ENCODE measurements at regions not wholly inside any gene's neighbourhood (a gene's known extent, or its start where the extent isn't known, plus 50 kb on each side); places are given as distances from the start of the nearest gene placed in this dataset.

DNA sequence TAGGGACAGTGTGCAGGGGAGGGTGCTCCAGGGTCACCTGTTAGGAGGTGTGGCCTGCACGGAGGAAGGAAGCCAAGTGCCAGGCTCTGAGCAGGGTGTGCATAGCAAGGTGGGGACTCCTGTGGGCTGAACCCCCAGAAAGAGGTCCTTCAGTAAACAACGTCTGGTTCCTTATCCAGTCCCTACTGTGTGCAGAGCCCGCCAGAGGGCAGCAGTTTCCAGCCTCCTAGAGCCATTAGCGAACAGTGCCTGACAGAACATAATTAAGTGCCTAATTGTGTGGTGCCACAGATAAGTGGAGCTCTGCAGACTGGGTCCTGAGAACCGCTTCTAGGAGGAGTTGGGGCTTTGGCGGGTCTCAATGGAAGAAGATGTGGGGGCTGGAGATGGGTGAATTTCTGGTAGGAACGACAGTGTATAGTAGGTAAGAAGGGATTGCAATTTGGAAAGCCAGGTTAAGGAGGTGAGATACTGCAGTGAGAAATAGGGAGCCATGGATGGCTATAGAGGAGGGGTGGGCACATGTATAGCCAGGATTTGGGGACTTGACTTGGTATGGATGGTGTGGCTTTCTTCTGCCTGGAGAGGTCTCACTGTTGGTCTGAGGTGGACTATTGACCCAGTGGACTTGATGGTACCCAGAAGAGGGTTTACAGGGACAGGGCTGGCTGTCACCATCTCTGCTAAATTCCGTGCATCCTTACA is 323.1 kb downstream of the ZNF536 start:
- peak; percentile 40 for DNase-seq
- peak overlapping the region; percentile 28 for H3K27ac Mint-ChIP-seq
- no peak overlapping the region for H3K4me3 Mint-ChIP-seq
- no peaks in the 10 kb centered on the region for H3K27me3 Mint-ChIP-seq (ENCODE audit: low read depth, poor library complexity)
- peaks cover 60% of the 10 kb centered on the region for H3K4me1 Mint-ChIP-seq
- TF ChIP-seq, protein P1, sequence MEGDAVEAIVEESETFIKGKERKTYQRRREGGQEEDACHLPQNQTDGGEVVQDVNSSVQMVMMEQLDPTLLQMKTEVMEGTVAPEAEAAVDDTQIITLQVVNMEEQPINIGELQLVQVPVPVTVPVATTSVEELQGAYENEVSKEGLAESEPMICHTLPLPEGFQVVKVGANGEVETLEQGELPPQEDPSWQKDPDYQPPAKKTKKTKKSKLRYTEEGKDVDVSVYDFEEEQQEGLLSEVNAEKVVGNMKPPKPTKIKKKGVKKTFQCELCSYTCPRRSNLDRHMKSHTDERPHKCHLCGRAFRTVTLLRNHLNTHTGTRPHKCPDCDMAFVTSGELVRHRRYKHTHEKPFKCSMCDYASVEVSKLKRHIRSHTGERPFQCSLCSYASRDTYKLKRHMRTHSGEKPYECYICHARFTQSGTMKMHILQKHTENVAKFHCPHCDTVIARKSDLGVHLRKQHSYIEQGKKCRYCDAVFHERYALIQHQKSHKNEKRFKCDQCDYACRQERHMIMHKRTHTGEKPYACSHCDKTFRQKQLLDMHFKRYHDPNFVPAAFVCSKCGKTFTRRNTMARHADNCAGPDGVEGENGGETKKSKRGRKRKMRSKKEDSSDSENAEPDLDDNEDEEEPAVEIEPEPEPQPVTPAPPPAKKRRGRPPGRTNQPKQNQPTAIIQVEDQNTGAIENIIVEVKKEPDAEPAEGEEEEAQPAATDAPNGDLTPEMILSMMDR (IDR thresholded peaks at IDR 0.05), result peak; percentile 29
- H3K36me3 Mint-ChIP-seq (ENCODE audit: low read depth), result no peaks in the 10 kb centered on the region
- H3K9me3 Mint-ChIP-seq, result no peaks in the 10 kb centered on the region

DNA sequence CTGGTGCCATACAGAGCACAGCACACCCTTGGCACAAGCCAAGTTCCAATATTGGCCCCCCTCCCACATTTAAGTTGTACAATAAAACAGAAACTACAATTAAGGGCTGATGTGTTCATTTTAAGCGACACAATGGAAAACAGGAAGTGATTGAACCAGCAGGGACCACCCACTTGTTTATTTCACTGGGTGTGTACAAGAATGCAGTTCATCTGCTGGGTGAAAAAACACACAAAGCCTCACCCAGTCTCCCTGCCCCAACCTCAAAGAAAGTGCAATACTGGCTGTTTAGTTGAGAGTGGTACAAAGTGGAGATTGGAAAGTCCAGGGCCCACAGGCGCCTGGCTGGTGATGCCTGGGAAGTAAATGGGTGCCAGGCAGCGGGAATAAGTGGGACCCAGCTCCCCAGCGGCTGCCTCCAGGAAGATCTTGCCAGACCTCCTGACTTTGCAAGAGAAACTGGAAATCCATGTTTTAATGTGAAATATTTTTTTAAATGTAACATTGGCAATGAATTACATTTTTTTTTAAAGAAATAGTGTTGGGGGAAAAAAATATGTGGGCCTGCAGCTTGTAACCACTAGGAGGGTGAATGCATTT is 322.1 kb downstream of the ZNF536 start:
- TF ChIP-seq, protein P1 (IDR thresholded peaks at IDR 0.05), result no peak
- H3K9me3 Mint-ChIP-seq, result no peaks in the 10 kb centered on the region
- no peaks in the 10 kb centered on the region for H3K27me3 Mint-ChIP-seq (ENCODE audit: low read depth, poor library complexity)
- H3K4me3 Mint-ChIP-seq, result no peak overlapping the region
- H3K4me1 Mint-ChIP-seq, result peaks cover 70% of the 10 kb centered on the region
- DNase-seq, result no peak
- no peaks in the 10 kb centered on the region for H3K36me3 Mint-ChIP-seq (ENCODE audit: low read depth)
- H3K27ac Mint-ChIP-seq, result no peak overlapping the region

DNA sequence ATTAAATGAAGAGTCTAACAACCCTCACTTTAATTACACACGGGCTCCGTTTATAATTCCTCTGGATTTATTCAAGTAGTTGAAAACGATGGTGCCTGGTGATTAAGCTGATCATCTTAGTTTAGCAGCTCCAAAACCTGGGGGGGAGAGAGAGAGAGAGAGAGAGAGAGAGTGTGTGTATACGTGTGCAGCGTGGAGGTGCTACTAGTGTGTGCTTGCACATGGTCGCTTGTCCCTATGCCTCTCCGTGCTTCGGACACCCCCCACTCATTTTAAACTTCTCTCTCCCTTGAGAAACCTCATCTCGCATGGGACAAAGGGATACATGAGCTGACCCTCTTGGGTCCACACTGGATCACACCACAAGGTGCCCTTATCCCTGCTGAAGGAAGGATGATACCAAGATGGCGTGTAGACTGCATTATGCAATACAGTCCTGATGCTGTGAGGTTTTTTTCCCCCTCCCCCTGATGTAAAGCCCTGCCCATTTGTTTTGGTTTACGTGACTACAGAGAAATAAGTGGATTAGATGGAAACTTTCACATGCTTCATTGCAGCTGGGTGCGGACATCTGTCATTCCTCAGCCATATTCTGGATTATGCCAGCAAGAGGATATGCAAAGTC is 320.8 kb downstream of the ZNF536 start:
- H3K4me3 Mint-ChIP-seq, result peak overlapping the region; percentile 64

DNA sequence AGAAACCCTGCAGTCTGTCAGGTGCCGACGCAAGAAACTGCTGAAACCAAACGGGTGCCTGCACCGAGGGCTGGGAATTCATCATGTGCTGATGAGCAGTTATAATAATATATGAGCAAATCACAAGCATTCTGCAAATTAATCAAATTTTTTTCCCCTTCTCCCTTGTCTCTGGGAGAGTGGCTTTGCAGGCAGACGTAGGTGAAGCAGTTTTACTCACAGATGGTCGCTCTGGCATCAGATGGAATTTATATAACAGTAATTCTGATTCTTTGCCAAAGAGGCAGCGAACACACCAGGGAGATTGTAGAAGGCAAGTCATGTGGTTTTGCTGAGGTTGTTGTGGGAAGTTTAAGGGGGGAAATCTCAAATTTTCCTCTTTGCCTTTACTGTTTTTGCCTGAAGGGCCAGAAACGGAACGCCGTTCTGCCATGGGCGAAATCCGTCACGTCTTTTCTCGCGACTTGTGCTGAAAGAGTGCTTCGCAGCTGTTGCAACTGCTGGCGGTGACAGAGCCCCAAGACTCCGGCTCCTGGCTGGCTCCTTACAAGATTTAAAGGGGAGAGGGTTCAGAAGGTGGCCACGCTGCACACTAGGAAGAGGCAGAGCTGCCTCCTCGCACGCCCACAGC is 320.1 kb downstream of the ZNF536 start:
- Mint-ChIP-seq H3K27ac (peak overlapping the region; percentile 17), H3K4me1 (peaks cover 87% of the 10 kb centered on the region), H3K9me3 (no peaks in the 10 kb centered on the region), H3K4me3 (peak overlapping the region; percentile 64), H3K27me3 (ENCODE audit: low read depth, poor library complexity) (peaks cover 3% of the 10 kb centered on the region), H3K36me3 (ENCODE audit: low read depth) (no peaks in the 10 kb centered on the region)
- no peak for DNase-seq
- TF ChIP-seq, protein P1 (IDR thresholded peaks at IDR 0.05), result no peak

More for the DNA sequence above, 320.8 kb downstream of the ZNF536 start:
- TF ChIP-seq, protein P1 (IDR thresholded peaks at IDR 0.05), result no peak
- H3K27ac Mint-ChIP-seq, result peak overlapping the region; percentile 17
- H3K9me3 Mint-ChIP-seq, result no peaks in the 10 kb centered on the region
- H3K36me3 Mint-ChIP-seq (ENCODE audit: low read depth), result no peaks in the 10 kb centered on the region
- DNase-seq, result no peak
- peaks cover 80% of the 10 kb centered on the region for H3K4me1 Mint-ChIP-seq
- peaks cover 3% of the 10 kb centered on the region for H3K27me3 Mint-ChIP-seq (ENCODE audit: low read depth, poor library complexity)

DNA sequence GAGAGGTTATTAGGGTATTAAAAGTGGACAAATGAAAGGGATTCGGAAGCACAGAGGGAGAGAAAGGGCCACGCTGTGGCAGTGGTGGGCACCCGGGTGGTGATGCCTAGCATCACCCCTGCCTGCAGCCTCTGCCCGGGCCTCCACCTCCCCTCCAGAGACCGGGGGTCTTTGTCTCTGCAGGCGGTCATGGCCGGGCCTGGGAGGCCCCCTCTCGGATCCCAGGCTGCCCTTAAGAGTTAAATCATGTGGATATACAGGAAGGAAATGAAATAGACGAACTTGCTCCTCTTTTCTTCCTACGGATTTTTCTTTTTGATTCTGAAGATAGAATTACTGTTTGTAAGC is 319.6 kb downstream of the ZNF536 start:
- Mint-ChIP-seq H3K4me3 (peak overlapping the region; percentile 74), H3K36me3 (ENCODE audit: low read depth) (no peaks in the 10 kb centered on the region), H3K27ac (peak overlapping the region; percentile 17), H3K4me1 (peaks cover 91% of the 10 kb centered on the region), H3K27me3 (ENCODE audit: low read depth, poor library complexity) (peaks cover 3% of the 10 kb centered on the region), H3K9me3 (no peaks in the 10 kb centered on the region)
- DNase-seq, result no peak
- TF ChIP-seq, protein P1 (IDR thresholded peaks at IDR 0.05), result no peak

Data from nephron progenitor cell (in vitro differentiated cells).